IMR-90 (cell line): ENCODE measurements at regions not wholly inside any gene's neighbourhood (a gene's known extent, or its start where the extent isn't known, plus 50 kb on each side); places are given as distances from the start of the nearest gene placed in this dataset.

ENCODE experiments used
- ATAC-seq: fragments of 200-7000 bp; cut with Tn5 transposase; 2 replicates; pipeline ENCODE4 v1.9.1; 2020; ENCODE audit warnings: low read depth, mild to moderate bottlenecking, moderate library complexity
- BruUV-seq: library from RNA; stranded (reverse); fragments of 400-500 nt; replicated peaks from 2 replicates; lab custom pipeline; 2021; lab: Mats Ljungman, UMichigan
- CTCF ChIA-PET: fragments of 300-600 bp; formaldehyde crosslinking; extraction: SDS; loops from one replicate; lab custom pipeline; 2021; ENCODE audit warnings: antibody characterized with exemption; lab: Yijun Ruan, JAX
- POLR2A ChIA-PET: fragments of 300-600 bp; sonication (Branson Sonifier 250); formaldehyde crosslinking; loops from one replicate; lab custom pipeline; 2022; ENCODE audit warnings: antibody characterized with exemption; ENCODE audit not compliant: unreplicated experiment; lab: Charles Lee
- DNase-seq: peaks from one replicate; pipeline ENCODE4 v3.0.0; 2013
- H2AFZ ChIP-seq: replicated peaks from 2 replicates; pipeline ENCODE3; 2013; ENCODE audit warnings: low read length, mild to moderate bottlenecking; ENCODE audit not compliant: poor library complexity
- H2AK5ac ChIP-seq: 2 replicates; pipeline ENCODE4 v1.6.1; 2013; ENCODE audit warnings: low read depth, low read length, inconsistent platforms
- H2AK9ac ChIP-seq: replicated peaks from 2 replicates; pipeline ENCODE3; 2013; ENCODE audit warnings: mild to moderate bottlenecking, low read depth, low read length, moderate library complexity; ENCODE audit not compliant: poor library complexity
- H2BK120ac ChIP-seq: 2 replicates; pipeline ENCODE4 v1.6.1; 2013; ENCODE audit warnings: low read depth, low read length, inconsistent platforms
- H2BK15ac ChIP-seq: 3 replicates; pipeline ENCODE4 v1.6.1; 2013; ENCODE audit warnings: low read depth, low read length, inconsistent platforms
- H2BK20ac ChIP-seq: 2 replicates; pipeline ENCODE4 v1.6.1; 2013; ENCODE audit warnings: low read depth, mild to moderate bottlenecking, inconsistent platforms, low read length, moderate library complexity
- H2BK5ac ChIP-seq: 2 replicates; pipeline ENCODE4 v1.6.1; 2013; ENCODE audit warnings: mild to moderate bottlenecking, low read depth, low read length, inconsistent platforms; ENCODE audit not compliant: poor library complexity, severe bottlenecking
- H3K14ac ChIP-seq: replicated peaks from 2 replicates; pipeline ENCODE4 v1.6.1; 2013; ENCODE audit warnings: low read depth, low read length, inconsistent platforms
- H3K18ac ChIP-seq: 2 replicates; pipeline ENCODE4 v1.6.1; 2013; ENCODE audit warnings: low read depth, low read length, control low read depth
- H3K23ac ChIP-seq: 2 replicates; pipeline ENCODE4 v1.6.1; 2013; ENCODE audit warnings: low read depth, low read length, inconsistent platforms
- H3K27ac ChIP-seq: 2 replicates; pipeline ENCODE4 v1.5.1; 2013; ENCODE audit warnings: mild to moderate bottlenecking, control low read depth, low read length; ENCODE audit not compliant: insufficient read depth
- H3K27me3 ChIP-seq: 2 replicates; pipeline ENCODE4 v1.6.1; 2013; ENCODE audit warnings: low read length; ENCODE audit not compliant: control insufficient read depth, insufficient read depth
- H3K36me3 ChIP-seq: 2 replicates; pipeline ENCODE4 v1.6.1; 2013; ENCODE audit warnings: low read length, mixed read lengths; ENCODE audit not compliant: control insufficient read depth, insufficient read depth
- H3K4ac ChIP-seq: 2 replicates; pipeline ENCODE4 v1.6.1; 2013; ENCODE audit warnings: low read depth, low read length, inconsistent platforms
- H3K4me1 ChIP-seq: 2 replicates; pipeline ENCODE4 v1.6.1; 2013; ENCODE audit warnings: low read length, mixed read lengths; ENCODE audit not compliant: control insufficient read depth, insufficient read depth
- H3K4me2 ChIP-seq: 2 replicates; pipeline ENCODE4 v1.6.1; 2013; ENCODE audit warnings: low read depth, mild to moderate bottlenecking, control low read depth, low read length, moderate library complexity
- H3K4me3 ChIP-seq: 2 replicates; pipeline ENCODE4 v1.5.1; 2013; ENCODE audit warnings: low read depth, mild to moderate bottlenecking, control low read depth, low read length, moderate library complexity; ENCODE audit not compliant: insufficient read depth
- H3K56ac ChIP-seq: 2 replicates; pipeline ENCODE4 v1.6.1; 2013; ENCODE audit warnings: low read length, inconsistent platforms; ENCODE audit not compliant: insufficient read depth; ENCODE audit errors: extremely low read depth
- H3K79me1 ChIP-seq, 2 experiments: 2 replicates each; pipeline ENCODE4 v1.6.1; 2013; ENCODE audit warnings: low read length in 2 of 2, inconsistent platforms in 1 of 2, low read depth in 1 of 2
- H3K9ac ChIP-seq: 2 replicates; pipeline ENCODE4 v1.6.1; 2013; ENCODE audit warnings: low read depth, low read length, control low read depth
- H3K9me1 ChIP-seq: 2 replicates; pipeline ENCODE4 v1.6.1; 2013; ENCODE audit warnings: low read length, inconsistent platforms; ENCODE audit not compliant: insufficient read depth
- H3K9me3 ChIP-seq: 2 replicates; pipeline ENCODE4 v1.6.1; 2013; ENCODE audit warnings: low read length; ENCODE audit not compliant: control insufficient read depth, insufficient read depth
- H4K20me1 ChIP-seq: 2 replicates; pipeline ENCODE4 v1.6.1; 2013; ENCODE audit warnings: low read length, inconsistent platforms; ENCODE audit not compliant: insufficient read depth
- H4K5ac ChIP-seq: 2 replicates; pipeline ENCODE4 v1.6.1; 2013; ENCODE audit warnings: mild to moderate bottlenecking, low read depth, low read length, control low read depth
- H4K8ac ChIP-seq, 2 experiments: 2 replicates each; pipeline ENCODE4 v1.6.1; 2013; ENCODE audit warnings: low read depth in 2 of 2, low read length in 2 of 2, control low read depth in 1 of 2, inconsistent platforms in 1 of 2
- H4K91ac ChIP-seq: 2 replicates; pipeline ENCODE4 v1.6.1; 2013; ENCODE audit warnings: low read depth, low read length, inconsistent platforms; ENCODE audit not compliant: insufficient read depth
- RAD21 ChIP-seq: IDR thresholded peaks from 2 replicates; pipeline ENCODE4 v1.6.1; 2012; ENCODE audit warnings: low read length, improper control_type of control experiment
- WGBS, 2 experiments: methylation state at CpG; one replicate each; pipeline versions ENCODE4 v1.1.5 to v1.1.7; 2013; ENCODE audit warnings: missing lambda C conversion rate in 2 of 2; ENCODE audit not compliant: insufficient read length in 1 of 2; ENCODE audit errors: extremely low coverage in 2 of 2; 5-methylcytosine and 5-hydroxymethylcytosine counted together
- dilution Hi-C: fragments of 300-500 bp; cut with HindIII; formaldehyde crosslinking; loops from one replicate; pipeline ENCODE4 v1.14.3; 2018; ENCODE audit warnings: low sequenced_read_pairs; ENCODE audit not compliant: unreplicated experiment
- in situ Hi-C: fragments of 300-500 bp; cut with MboI; formaldehyde crosslinking; loops from 3 replicates; pipeline ENCODE4 v1.14.3; 2019; ENCODE audit warnings: low sequenced_read_pairs, inconsistent platforms, mixed read lengths
- intact Hi-C: fragments of 100-400 bp; cut with micrococcal nuclease; formaldehyde crosslinking; loops from 2 replicates; pipeline ENCODE4 v1.10.0; 2022

DNA sequence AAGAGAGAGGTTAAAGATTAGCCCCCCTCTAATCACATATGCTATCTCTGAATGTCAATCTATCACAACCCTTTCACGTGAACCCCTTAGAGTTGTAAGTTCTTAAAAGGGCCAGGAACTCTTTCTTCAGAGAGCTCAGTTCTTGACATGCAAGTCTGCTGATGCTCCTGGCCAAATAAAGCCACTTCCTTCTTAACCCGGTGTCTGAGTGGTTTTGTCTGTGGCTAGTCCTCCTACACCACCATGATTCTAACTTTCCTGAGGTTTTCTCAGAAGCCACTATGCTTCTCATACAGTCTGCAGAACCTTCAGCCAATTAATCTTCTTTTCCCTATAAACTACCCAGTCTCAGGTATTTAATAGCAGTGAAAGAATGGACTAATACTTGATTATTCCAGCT is 231.1 kb upstream of the CNTN6 start:
- in situ Hi-C loops (no loop called here), dilution Hi-C loops (no loop called here), intact Hi-C loops (no loop called here)
- Histone ChIP-seq H3K9me3 (peaks cover 21% of the 10 kb centered on the region), H2AK5ac (no peak overlapping the region), H4K8ac (no peak overlapping the region), H3K9me1 (no peaks in the 10 kb centered on the region), H4K91ac (no peak overlapping the region), H3K4me1 (no peaks in the 10 kb centered on the region), H3K36me3 (no peaks in the 10 kb centered on the region), H3K79me1 (no peaks in the 10 kb centered on the region), H3K4me2 (no peak overlapping the region), H3K14ac (no peak overlapping the region), H2AK9ac (no peak overlapping the region), H3K4ac (no peak overlapping the region), H3K27me3 (no peaks in the 10 kb centered on the region), H3K27ac (no peak overlapping the region), H3K23ac (no peak overlapping the region), H2BK15ac (no peak overlapping the region), H2BK20ac (no peak overlapping the region), H3K18ac (no peak overlapping the region), H3K4me3 (no peak overlapping the region), H3K9ac (no peak overlapping the region), H4K20me1 (no peaks in the 10 kb centered on the region), H2BK5ac (no peak overlapping the region), H3K56ac (no peak overlapping the region), H2AFZ (no peak overlapping the region), H4K5ac (no peak overlapping the region), H2BK120ac (no peak overlapping the region)
- no TSS peak for BruUV-seq
- DNase-seq (no peak), ATAC-seq (no peak)
- WGBS, 2 experiments: no CpG with 5 or more reads among the region's 2 CpGs
- CTCF ChIA-PET: no interaction called here
- POLR2A ChIA-PET: no interaction called here
- TF ChIP-seq RAD21: no peak
